HepG2 (cell line): ENCODE measurements at regions not wholly inside any gene's neighbourhood (a gene's known extent, or its start where the extent isn't known, plus 50 kb on each side); places are given as distances from the start of the nearest gene placed in this dataset.

Source experiments
- ATAC-seq: fragments of 200-7000 bp; cut with Tn5 transposase; 3 replicates; pipeline ENCODE4 v1.9.1; 2020; ENCODE audit warnings: mild to moderate bottlenecking, moderate library complexity
- BruUV-seq: library from RNA; stranded (reverse); fragments of 400-500 nt; replicated peaks from 2 replicates; lab custom pipeline; 2021; lab: Mats Ljungman, UMichigan
- CTCF ChIA-PET: fragments of 300-600 bp; formaldehyde crosslinking; extraction: SDS; loops from one replicate; lab custom pipeline; 2021; ENCODE audit warnings: low total read pairs, inconsistent platforms, low intra/inter-chr PET ratio; lab: Yijun Ruan, JAX
- POLR2A ChIA-PET: fragments of 350-600 bp; sonication (Branson Sonifier 250); formaldehyde crosslinking; loops from one replicate; lab custom pipeline; 2020; ENCODE audit warnings: antibody characterized with exemption, inconsistent platforms; lab: Yijun Ruan, JAX
- DNase-seq: peaks from one replicate; pipeline ENCODE4 v3.0.0-alpha.2; 2015; ENCODE audit warnings: low spot score
- FAIRE-seq: peaks from 3 replicates; lab custom pipeline; 2011; peaks lifted over from hg19 to GRCh38; lab: Jason Lieb, UNC
- H2AFZ ChIP-seq: one replicate; pipeline ENCODE4 v1.6.1; 2011; ENCODE audit warnings: low read length, inconsistent platforms
- H3K27ac ChIP-seq: fragments of 300-600 bp; 3 replicates; pipeline ENCODE4 v1.8.0; 2011; ENCODE audit warnings: mixed run types, mild to moderate bottlenecking, mixed read lengths, low read length, inconsistent platforms; ENCODE audit not compliant: insufficient read depth; ENCODE audit errors: extremely low read length
- H3K27me3 ChIP-seq, 2 experiments: fragments of 200-600 bp in 1 of 2; 2 replicates in 1 of 2; 3 replicates in 1 of 2; pipeline versions ENCODE4 v1.6.0 to v1.8.0; 2011; ENCODE audit warnings: low read length in 2 of 2, mild to moderate bottlenecking in 2 of 2, moderate library complexity in 2 of 2, inconsistent platforms in 1 of 2; ENCODE audit not compliant: insufficient read depth in 2 of 2, control insufficient read depth in 1 of 2
- H3K36me3 ChIP-seq, 2 experiments: fragments of 200-600 bp in 1 of 2; replicated peaks in 1 of 2; 2 replicates in 1 of 2; 3 replicates in 1 of 2; pipeline versions ENCODE4 v1.5.1 to v1.8.0; 2011; ENCODE audit warnings: low read length in 2 of 2, inconsistent platforms in 1 of 2; ENCODE audit not compliant: insufficient read depth in 2 of 2, control insufficient read depth in 1 of 2
- H3K4me1 ChIP-seq: 2 replicates; pipeline ENCODE4 v1.5.1; 2012; ENCODE audit warnings: low read length, inconsistent platforms; ENCODE audit not compliant: insufficient read depth
- H3K4me2 ChIP-seq: 2 replicates; pipeline ENCODE4 v1.6.0; 2011; ENCODE audit warnings: low read depth, low read length, inconsistent platforms
- H3K4me3 ChIP-seq, 3 experiments: fragments of 200-600 bp in 1 of 3; sonication (generic), shearing (Covaris generic) in 1 of 3; replicated peaks in 1 of 3; 2 replicates each; pipeline ENCODE4 v1.5.1; 2011 to 2016; ENCODE audit warnings: low read length in 3 of 3, inconsistent platforms in 2 of 3, low read depth in 2 of 3, mild to moderate bottlenecking in 2 of 3, control low read depth in 1 of 3, mixed read lengths in 1 of 3; ENCODE audit not compliant: insufficient read depth in 1 of 3
- H3K79me2 ChIP-seq: one replicate; pipeline ENCODE4 v1.6.1; 2011; ENCODE audit warnings: low read length, inconsistent platforms; ENCODE audit not compliant: insufficient read depth
- H3K9ac ChIP-seq: 2 replicates; pipeline ENCODE4 v1.6.0; 2011; ENCODE audit warnings: mild to moderate bottlenecking, low read depth, low read length, inconsistent platforms; ENCODE audit not compliant: insufficient read depth
- H3K9me3 ChIP-seq: 2 replicates; pipeline ENCODE4 v1.5.1; 2012; ENCODE audit warnings: mild to moderate bottlenecking, low read length
- H4K20me1 ChIP-seq: 2 replicates; pipeline ENCODE4 v1.6.0; 2011; ENCODE audit warnings: inconsistent platforms, mild to moderate bottlenecking, low read length, moderate library complexity; ENCODE audit not compliant: insufficient read depth
- CEBPB ChIP-seq: IDR thresholded peaks from 2 replicates; pipeline ENCODE4 v1.6.1; 2011; ENCODE audit warnings: low read depth, low read length, improper control_type of control experiment, borderline replicate concordance
- CEBPG ChIP-seq: IDR thresholded peaks from 2 replicates; pipeline ENCODE4 v1.6.1; 2016
- HMGA1 ChIP-seq: sonication (generic); formaldehyde crosslinking; conservative IDR thresholded peaks from 2 replicates; pipeline ENCODE4 v1.4.0; 2020; ENCODE audit warnings: missing genetic modification reagents
- KAT8 ChIP-seq: IDR thresholded peaks from 2 replicates; pipeline ENCODE4 v1.6.1; 2016; ENCODE audit warnings: missing genetic modification reagents, missing compliant biosample characterization
- MTF1 ChIP-seq: sonication (generic); formaldehyde crosslinking; IDR thresholded peaks from 2 replicates; pipeline ENCODE4 v1.5.0; 2020; ENCODE audit warnings: missing genetic modification reagents
- MXD4 ChIP-seq: IDR thresholded peaks from 2 replicates; pipeline ENCODE4 v1.6.1; 2016; ENCODE audit warnings: mild to moderate bottlenecking, missing biosample characterization, missing genetic modification reagents
- POGZ ChIP-seq: sonication (generic); formaldehyde crosslinking; IDR thresholded peaks from 2 replicates; pipeline ENCODE4 v1.4.0; 2020; ENCODE audit warnings: mild to moderate bottlenecking, missing genetic modification reagents
- SP2 ChIP-seq: sonication (generic); formaldehyde crosslinking; IDR thresholded peaks from 2 replicates; pipeline ENCODE4 v1.5.1; 2020; ENCODE audit warnings: mild to moderate bottlenecking, missing genetic modification reagents
- SPEN ChIP-seq: sonication (generic); formaldehyde crosslinking; IDR thresholded peaks from 2 replicates; pipeline ENCODE4 v1.5.1; 2020; ENCODE audit warnings: low read depth, mild to moderate bottlenecking, missing genetic modification reagents
- SUZ12 ChIP-seq: fragments of 150-350 bp; IDR thresholded peaks from 2 replicates; pipeline ENCODE4 v1.6.1; 2014; ENCODE audit warnings: low read depth, low read length
- SYNCRIP ChIP-seq: fragments of 200-400 bp; formaldehyde crosslinking; IDR thresholded peaks from 2 replicates; pipeline ENCODE4 v1.6.1; 2018; ENCODE audit warnings: mild to moderate bottlenecking, low read depth, low read length; ENCODE audit not compliant: insufficient read depth
- ZNF724P ChIP-seq: sonication (generic); formaldehyde crosslinking; IDR thresholded peaks from 2 replicates; pipeline ENCODE4 v1.8.0; 2022; ENCODE audit warnings: missing genetic modification reagents, borderline replicate concordance
- WGBS: methylation state at CpG from one replicate; pipeline ENCODE4 v1.1.6; 2017; ENCODE audit warnings: low lambda C conversion rate; 5-methylcytosine and 5-hydroxymethylcytosine counted together
- in situ Hi-C: cut with HindIII; loops from 2 replicates; pipeline ENCODE4 v1.10.0; 2017; ENCODE audit warnings: low pct_unique_long_range_greater_than_20kb; ENCODE audit not compliant: extremely low pct_ligation_motif_present
- intact Hi-C: fragments of 100-400 bp; cut with micrococcal nuclease; formaldehyde crosslinking; loops from one replicate; pipeline ENCODE4 v1.10.0; 2022; ENCODE audit not compliant: unreplicated experiment
- TF ChIP-seq, protein P1 (sequence below): sonication (generic); formaldehyde crosslinking; IDR thresholded peaks from 2 replicates; pipeline ENCODE4 v1.5.0; 2020; ENCODE audit warnings: mild to moderate bottlenecking, missing genetic modification reagents
- TF ChIP-seq, protein P2 (sequence below): sonication (generic); formaldehyde crosslinking; IDR thresholded peaks from 2 replicates; pipeline ENCODE4 v1.4.0; 2020; ENCODE audit warnings: missing genetic modification reagents, borderline replicate concordance

GRCh38 chr6:156260815-156261214, 516.4 kb upstream of the ARID1B start:
- BruUV-seq = no TSS peak
- ChIA-PET CTCF (no interaction called here), POLR2A (no interaction called here)
- no peaks in the 10 kb centered on the region for H3K4me1 ChIP-seq
- H3K4me3 ChIP-seq = no peak overlapping the region
- in situ Hi-C loops (no loop called here), intact Hi-C loops (no loop called here)
- no peak overlapping the region for H3K4me2 ChIP-seq
- no peak overlapping the region for H3K27ac ChIP-seq
- no peak for ATAC-seq
- no peak for FAIRE-seq
- no peak for DNase-seq
- H3K9me3 ChIP-seq = no peaks in the 10 kb centered on the region
- no peak overlapping the region for H2AFZ ChIP-seq
- no peak overlapping the region for H3K9ac ChIP-seq
- H3K27me3 ChIP-seq = no peaks in the 10 kb centered on the region
- no peaks in the 10 kb centered on the region for H4K20me1 ChIP-seq
- 31% methylated on average over 3 of the region's 3 CpGs for WGBS
- H3K36me3 ChIP-seq = no peaks in the 10 kb centered on the region
- no peaks in the 10 kb centered on the region for H3K79me2 ChIP-seq
- no peak for TF ChIP-seq SYNCRIP
- no peak for TF ChIP-seq HMGA1 (CRISPR knock-in tag)
- no peak for TF ChIP-seq ZNF724P
- no peak for TF ChIP-seq KAT8 (CRISPR knock-in tag)
- TF ChIP-seq SUZ12 = no peak
- TF ChIP-seq, protein P1, sequence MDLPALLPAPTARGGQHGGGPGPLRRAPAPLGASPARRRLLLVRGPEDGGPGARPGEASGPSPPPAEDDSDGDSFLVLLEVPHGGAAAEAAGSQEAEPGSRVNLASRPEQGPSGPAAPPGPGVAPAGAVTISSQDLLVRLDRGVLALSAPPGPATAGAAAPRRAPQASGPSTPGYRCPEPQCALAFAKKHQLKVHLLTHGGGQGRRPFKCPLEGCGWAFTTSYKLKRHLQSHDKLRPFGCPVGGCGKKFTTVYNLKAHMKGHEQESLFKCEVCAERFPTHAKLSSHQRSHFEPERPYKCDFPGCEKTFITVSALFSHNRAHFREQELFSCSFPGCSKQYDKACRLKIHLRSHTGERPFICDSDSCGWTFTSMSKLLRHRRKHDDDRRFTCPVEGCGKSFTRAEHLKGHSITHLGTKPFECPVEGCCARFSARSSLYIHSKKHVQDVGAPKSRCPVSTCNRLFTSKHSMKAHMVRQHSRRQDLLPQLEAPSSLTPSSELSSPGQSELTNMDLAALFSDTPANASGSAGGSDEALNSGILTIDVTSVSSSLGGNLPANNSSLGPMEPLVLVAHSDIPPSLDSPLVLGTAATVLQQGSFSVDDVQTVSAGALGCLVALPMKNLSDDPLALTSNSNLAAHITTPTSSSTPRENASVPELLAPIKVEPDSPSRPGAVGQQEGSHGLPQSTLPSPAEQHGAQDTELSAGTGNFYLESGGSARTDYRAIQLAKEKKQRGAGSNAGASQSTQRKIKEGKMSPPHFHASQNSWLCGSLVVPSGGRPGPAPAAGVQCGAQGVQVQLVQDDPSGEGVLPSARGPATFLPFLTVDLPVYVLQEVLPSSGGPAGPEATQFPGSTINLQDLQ (CRISPR knock-in tag) = no peak
- TF ChIP-seq POGZ (CRISPR knock-in tag) = no peak
- TF ChIP-seq SPEN (CRISPR knock-in tag) = no peak
- TF ChIP-seq, protein P2, sequence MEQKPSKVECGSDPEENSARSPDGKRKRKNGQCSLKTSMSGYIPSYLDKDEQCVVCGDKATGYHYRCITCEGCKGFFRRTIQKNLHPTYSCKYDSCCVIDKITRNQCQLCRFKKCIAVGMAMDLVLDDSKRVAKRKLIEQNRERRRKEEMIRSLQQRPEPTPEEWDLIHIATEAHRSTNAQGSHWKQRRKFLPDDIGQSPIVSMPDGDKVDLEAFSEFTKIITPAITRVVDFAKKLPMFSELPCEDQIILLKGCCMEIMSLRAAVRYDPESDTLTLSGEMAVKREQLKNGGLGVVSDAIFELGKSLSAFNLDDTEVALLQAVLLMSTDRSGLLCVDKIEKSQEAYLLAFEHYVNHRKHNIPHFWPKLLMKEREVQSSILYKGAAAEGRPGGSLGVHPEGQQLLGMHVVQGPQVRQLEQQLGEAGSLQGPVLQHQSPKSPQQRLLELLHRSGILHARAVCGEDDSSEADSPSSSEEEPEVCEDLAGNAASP (CRISPR knock-in tag) = no peak
- TF ChIP-seq CEBPB = peak; percentile 95
- no peak for TF ChIP-seq SP2 (CRISPR knock-in tag)
- TF ChIP-seq CEBPG (CRISPR knock-in tag) = peak; percentile 62
- TF ChIP-seq MTF1 = no peak
- no peak for TF ChIP-seq MXD4
